Thyroid gland (tissue), 4 donors: ENCODE measurements at regions not wholly inside any gene's neighbourhood (a gene's known extent, or its start where the extent isn't known, plus 50 kb on each side); places are given as distances from the start of the nearest gene placed in this dataset.

Experiments
- CTCF ChIP-seq, 6 experiments: fragments of 200-600 bp in 3 of 6; fragments of 450-650 bp in 3 of 6; sonication (generic) in 3 of 6; IDR thresholded peaks; one replicate each; pipeline ENCODE4 v1.5.1; 2016 to 2019; ENCODE audit warnings: antibody characterized with exemption in 6 of 6, mild to moderate bottlenecking in 2 of 6, inconsistent platforms in 1 of 6, moderate library complexity in 1 of 6
- POLR2A ChIP-seq, 2 donors: fragments of 450-650 bp; IDR thresholded peaks; one replicate each; pipeline ENCODE4 v1.6.1; 2017; ENCODE audit warnings: antibody characterized with exemption in 2 of 2, mild to moderate bottlenecking in 2 of 2, moderate library complexity in 1 of 2

- TF ChIP-seq CTCF (IDR thresholded peaks at IDR 0.05) (no peak), POLR2A (IDR thresholded peaks at IDR 0.05) (no peak)
Measured at GRCh38 chr4:186775902-186776301, 52.2 kb upstream of the FAT1 start.
